Naive B cell (primary cell): ENCODE measurements at regions not wholly inside any gene's neighbourhood (a gene's known extent, or its start where the extent isn't known, plus 50 kb on each side); places are given as distances from the start of the nearest gene placed in this dataset.

Experiments
- ATAC-seq, 2 donors: fragments of 150-1000 bp; cut with Tn5 transposase; 2 replicates each; pipeline ENCODE4 v1.10.0; 2021; ENCODE audit warnings: low read depth in 2 of 2, mild to moderate bottlenecking in 2 of 2, moderate library complexity in 2 of 2
- DNase-seq: peaks from one replicate; pipeline ENCODE4 v3.0.0; 2022
- H3K27ac Mint-ChIP-seq, 6 donors: one replicate each; pipeline ENCODE4 v1.8.0; 2020 to 2022; ENCODE audit warnings: mild to moderate bottlenecking in 6 of 6, mixed read lengths in 6 of 6, moderate library complexity in 5 of 6, inconsistent platforms in 2 of 6
- H3K27me3 Mint-ChIP-seq, 3 donors: one replicate each; pipeline ENCODE4 v1.8.0; 2021 to 2022; ENCODE audit warnings: mixed read lengths in 3 of 3, mild to moderate bottlenecking in 1 of 3
- H3K36me3 Mint-ChIP-seq, 2 donors: one replicate each; pipeline ENCODE4 v1.8.0; 2020 to 2022; ENCODE audit warnings: mixed read lengths in 2 of 2, inconsistent platforms in 1 of 2, mild to moderate bottlenecking in 1 of 2
- H3K4me1 Mint-ChIP-seq, 3 donors: one replicate each; pipeline ENCODE4 v1.8.0; 2020 to 2022; ENCODE audit warnings: mixed read lengths in 3 of 3, inconsistent platforms in 1 of 3, mild to moderate bottlenecking in 1 of 3, moderate library complexity in 1 of 3
- H3K4me3 Mint-ChIP-seq, 8 donors: one replicate each; pipeline ENCODE4 v1.8.0; 2020 to 2022; ENCODE audit warnings: mild to moderate bottlenecking in 8 of 8, mixed read lengths in 8 of 8, moderate library complexity in 8 of 8, inconsistent platforms in 2 of 8
- H3K9me3 Mint-ChIP-seq, 7 donors: one replicate each; pipeline ENCODE4 v1.8.0; 2020 to 2022; ENCODE audit warnings: mixed read lengths in 7 of 7, mild to moderate bottlenecking in 5 of 7, inconsistent platforms in 2 of 7, moderate library complexity in 1 of 7

GRCh38 chr4:110250023-110250387, 51.6 kb upstream of the ELOVL6 start:
- Mint-ChIP-seq H3K4me1 (no peaks in the 10 kb centered on the region), H3K27me3 (peaks cover 0 to 10% (median 7%) of the 10 kb centered on the region in 3 donors)
- no peak for ATAC-seq

GRCh38 chr4:110248831-110249253, 50.4 kb upstream of the ELOVL6 start:
- Mint-ChIP-seq H3K27me3 (peaks cover 0 to 8% (median 5%) of the 10 kb centered on the region in 3 donors), H3K4me3 (no peak overlapping the region), H3K9me3 (no peaks in the 10 kb centered on the region), H3K4me1 (no peaks in the 10 kb centered on the region), H3K36me3 (no peaks in the 10 kb centered on the region), H3K27ac (no peak overlapping the region)
- ATAC-seq = no peak
- DNase-seq = no peak

More at GRCh38 chr4:110250023-110250387, 51.6 kb upstream of the ELOVL6 start:
- Mint-ChIP-seq H3K36me3 (no peaks in the 10 kb centered on the region), H3K4me3 (no peak overlapping the region), H3K9me3 (no peaks in the 10 kb centered on the region), H3K27ac (no peak overlapping the region)
- no peak for DNase-seq
